ENCODE measurements at regions not wholly inside any gene's neighbourhood (a gene's known extent, or its start where the extent isn't known, plus 50 kb on each side); places are given as distances from the start of the nearest gene placed in this dataset.

- Histone ChIP-seq H3K27me3 (no peaks in the 10 kb centered on the region), H3K9me3 (no peaks in the 10 kb centered on the region), H3K36me3 (no peaks in the 10 kb centered on the region), H3K4me3 (no peak overlapping the region), H3K4me1 (no peaks in the 10 kb centered on the region), H3K27ac (no peak overlapping the region)
- intact Hi-C loops (cut with DNase I; ENCODE audit: low total_unique reads), result no loop called here
- no peak for DNase-seq
- TF ChIP-seq POLR2A (IDR thresholded peaks at IDR 0.05), result no peak
- TF ChIP-seq POLR2AphosphoS5 (IDR thresholded peaks at IDR 0.05), result no peak
- TF ChIP-seq CTCF (IDR thresholded peaks at IDR 0.05), result no peak
- TF ChIP-seq EP300 (IDR thresholded peaks at IDR 0.05), result no peak
- 30 to 64% (median 56%) methylated on average over 12 of the region's 12 CpGs for WGBS, 5 donors
Measured at GRCh38 chr13:106736941-106737340, 169.0 kb upstream of the ARGLU1 start.

DNA sequence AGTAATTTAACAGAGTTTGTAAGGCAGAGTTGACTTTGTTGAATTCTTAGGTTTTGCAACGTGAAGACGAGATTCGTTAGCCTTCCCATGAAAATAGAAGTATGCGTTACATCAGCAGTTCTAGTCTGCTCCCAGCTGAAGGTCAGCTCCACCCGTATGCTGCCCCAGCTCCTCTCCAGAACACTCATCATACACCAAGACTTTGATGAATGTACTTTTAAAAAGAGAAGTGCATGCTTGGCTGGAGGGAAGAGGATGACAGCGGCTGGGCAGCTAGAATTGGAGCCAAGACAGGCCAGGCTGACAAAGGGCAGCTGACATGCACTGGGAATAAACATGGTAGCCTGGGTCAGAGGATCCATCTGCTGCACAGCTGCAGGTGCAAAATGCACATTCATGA, 166.3 kb upstream of the ARGLU1 start:
- 67 to 79% (median 75%) methylated on average over 6 of the region's 6 CpGs for WGBS, 5 donors
- Histone ChIP-seq H3K4me1 (no peaks in the 10 kb centered on the region), H3K27me3 (no peaks in the 10 kb centered on the region), H3K27ac (no peak overlapping the region), H3K9me3 (no peaks in the 10 kb centered on the region), H3K36me3 (no peaks in the 10 kb centered on the region), H3K4me3 (no peak overlapping the region)
- TF ChIP-seq POLR2AphosphoS5 (IDR thresholded peaks at IDR 0.05), result no peak
- no peak for TF ChIP-seq CTCF (IDR thresholded peaks at IDR 0.05)
- no peak for TF ChIP-seq POLR2A (IDR thresholded peaks at IDR 0.05)
- TF ChIP-seq EP300 (IDR thresholded peaks at IDR 0.05), result no peak
- intact Hi-C loops (cut with DNase I; ENCODE audit: low total_unique reads), result no loop called here
- no peak for DNase-seq

GRCh38 chr13:106723036-106723435, 155.1 kb upstream of the ARGLU1 start:
- no peaks in the 10 kb centered on the region for H3K27me3 ChIP-seq
- no peak overlapping the region for H3K4me3 ChIP-seq
- H3K4me1 ChIP-seq, result no peaks in the 10 kb centered on the region
- no peak for TF ChIP-seq CTCF (IDR thresholded peaks at IDR 0.05)
- TF ChIP-seq POLR2A (IDR thresholded peaks at IDR 0.05), result no peak
- TF ChIP-seq POLR2AphosphoS5 (IDR thresholded peaks at IDR 0.05), result no peak
- TF ChIP-seq EP300 (IDR thresholded peaks at IDR 0.05), result no peak
- no peaks in the 10 kb centered on the region for H3K36me3 ChIP-seq
- 47 to 61% (median 57%) methylated on average over 6 of the region's 6 CpGs for WGBS, 5 donors
- intact Hi-C loops (cut with DNase I; ENCODE audit: low total_unique reads), result no loop called here
- H3K27ac ChIP-seq, result no peak overlapping the region
- DNase-seq, result no peak
- H3K9me3 ChIP-seq, result peaks cover 0 to 11% (median under 1%) of the 10 kb centered on the region in 4 donors

DNA sequence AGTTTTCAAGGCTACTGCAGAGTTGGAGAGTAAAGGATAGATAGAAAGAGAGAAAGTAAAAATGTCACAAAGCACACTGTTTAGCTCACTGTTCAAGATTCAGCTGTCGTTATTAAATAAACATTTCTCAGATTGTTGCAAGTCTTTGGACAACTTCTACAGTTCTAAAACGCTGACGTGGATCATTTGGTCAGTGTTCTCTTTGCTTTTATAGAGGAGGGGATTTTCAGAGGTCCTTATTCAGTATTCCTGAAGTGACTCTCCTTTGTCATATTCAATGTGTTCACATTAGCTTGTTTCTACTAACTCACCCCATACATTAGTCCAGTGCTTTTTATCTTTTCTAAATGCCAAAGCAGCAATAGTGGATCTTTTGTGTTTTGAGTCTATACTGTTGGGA, 154.7 kb upstream of the ARGLU1 start:
- Histone ChIP-seq H3K4me3 (no peak overlapping the region), H3K9me3 (peaks cover 0 to 14% (median 3%) of the 10 kb centered on the region in 4 donors), H3K27me3 (no peaks in the 10 kb centered on the region), H3K36me3 (no peaks in the 10 kb centered on the region), H3K4me1 (no peaks in the 10 kb centered on the region), H3K27ac (no peak overlapping the region)
- TF ChIP-seq POLR2AphosphoS5 (IDR thresholded peaks at IDR 0.05), result no peak
- TF ChIP-seq POLR2A (IDR thresholded peaks at IDR 0.05), result no peak
- TF ChIP-seq CTCF (IDR thresholded peaks at IDR 0.05), result no peak
- no peak for TF ChIP-seq EP300 (IDR thresholded peaks at IDR 0.05)
- intact Hi-C loops (cut with DNase I; ENCODE audit: low total_unique reads), result no loop called here
- WGBS, 5 donors, result 22 to 46% (median 34%) methylated on average over 3 of the region's 3 CpGs
- peak in 1 of 2 donors; percentile 26 for DNase-seq
